Prostate gland (tissue), 2 donors: ENCODE measurements at regions not wholly inside any gene's neighbourhood (a gene's known extent, or its start where the extent isn't known, plus 50 kb on each side); places are given as distances from the start of the nearest gene placed in this dataset.

Experiments used
- CTCF ChIP-seq, 4 experiments: fragments of 200-600 bp in 2 of 4; fragments of 450-650 bp in 2 of 4; sonication (generic) in 2 of 4; IDR thresholded peaks; 1 replicate in 3 of 4; 2 replicates in 1 of 4; pipeline ENCODE4 v1.5.1; 2016 to 2019; ENCODE audit warnings: antibody characterized with exemption in 4 of 4, mild to moderate bottlenecking in 2 of 4, moderate library complexity in 2 of 4
- POLR2A ChIP-seq: fragments of 450-650 bp; IDR thresholded peaks from one replicate; pipeline ENCODE4 v1.6.1; 2016; ENCODE audit warnings: antibody characterized with exemption, mild to moderate bottlenecking

GRCh38 chr12:68422159-68422558, 90.0 kb upstream of the MDM1 start:
- TF ChIP-seq POLR2A (no peak), CTCF (IDR thresholded peaks at IDR 0.05) (no peak)
